ENCODE measurements at regions not wholly inside any gene's neighbourhood (a gene's known extent, or its start where the extent isn't known, plus 50 kb on each side); places are given as distances from the start of the nearest gene placed in this dataset.

GRCh38 chr7:340979-341694 lies 51.2 kb downstream of the FOXL3 start:
- DNase-seq = no peak

DNA sequence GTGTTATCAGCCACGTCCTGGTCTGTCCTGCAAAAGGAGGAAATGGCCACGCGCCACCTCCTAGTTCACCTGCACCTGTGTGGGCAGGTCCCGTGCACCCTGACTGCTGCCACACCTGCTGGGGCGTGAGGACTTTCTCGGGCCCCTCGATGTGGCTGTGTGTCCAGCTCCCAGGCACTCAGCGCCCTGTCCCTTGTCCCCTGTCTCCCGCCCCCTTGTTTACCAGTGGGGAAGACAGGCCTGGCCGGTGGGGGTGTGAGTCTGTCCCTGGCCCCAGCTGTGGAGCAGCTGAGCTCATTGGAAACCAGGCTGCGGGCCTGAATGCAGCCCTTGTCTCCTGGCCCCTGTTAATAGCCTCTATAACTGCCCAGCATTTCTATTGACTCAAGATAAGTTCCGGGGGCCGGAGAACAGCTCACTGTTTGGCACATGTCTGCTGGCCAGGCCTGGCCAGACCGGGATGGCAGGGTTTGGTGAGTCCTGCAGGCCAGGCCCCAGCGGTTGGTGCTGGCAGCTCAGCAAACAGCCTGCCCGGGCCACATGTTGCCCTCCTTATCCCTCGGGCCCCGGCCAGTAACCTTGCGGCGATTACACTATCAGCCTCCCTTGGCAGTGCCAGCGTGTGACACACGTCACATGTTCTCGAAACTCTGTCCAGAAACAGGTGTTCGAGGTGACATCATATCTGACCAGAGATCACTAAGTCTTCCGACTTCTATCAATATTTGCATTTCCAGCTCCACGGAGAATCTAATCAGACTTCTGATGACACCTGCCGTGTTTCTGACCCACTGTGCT lies 52.1 kb downstream of the FOXL3 start:
- no peak for DNase-seq

- DNase-seq = no peak
These were observed 52.8 kb downstream of the FOXL3 start for GRCh38 chr7:342681-343216.

DNA sequence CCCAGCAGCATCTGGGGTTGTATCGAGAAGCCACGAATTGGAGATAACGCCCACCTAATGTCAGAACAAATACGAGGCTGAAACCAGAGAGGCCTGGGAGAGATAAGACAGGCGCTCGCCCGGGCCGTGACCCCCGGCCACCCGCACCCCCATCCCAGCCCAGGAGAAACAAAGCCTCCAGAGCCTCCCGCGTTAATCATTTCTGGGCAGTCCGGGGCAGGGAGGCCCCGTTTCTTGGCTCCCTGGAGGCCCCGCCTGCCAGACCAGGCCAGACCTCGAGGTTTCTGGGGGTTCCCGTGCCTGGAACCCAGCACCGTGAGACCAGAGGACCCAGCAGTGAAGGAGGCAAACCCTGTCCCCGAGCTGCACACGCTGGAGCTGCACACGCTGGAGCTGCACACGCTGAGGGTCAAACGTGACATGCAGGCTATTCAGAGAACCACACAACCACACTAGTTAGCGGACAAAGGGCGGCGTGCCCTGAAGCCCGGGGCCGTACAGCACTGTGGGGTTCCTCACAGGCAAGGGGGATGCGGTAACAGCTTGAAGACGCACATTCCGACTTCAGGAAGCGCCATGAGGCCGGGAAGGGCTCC lies 53.4 kb downstream of the FOXL3 start:
- DNase-seq = no peak

DNA sequence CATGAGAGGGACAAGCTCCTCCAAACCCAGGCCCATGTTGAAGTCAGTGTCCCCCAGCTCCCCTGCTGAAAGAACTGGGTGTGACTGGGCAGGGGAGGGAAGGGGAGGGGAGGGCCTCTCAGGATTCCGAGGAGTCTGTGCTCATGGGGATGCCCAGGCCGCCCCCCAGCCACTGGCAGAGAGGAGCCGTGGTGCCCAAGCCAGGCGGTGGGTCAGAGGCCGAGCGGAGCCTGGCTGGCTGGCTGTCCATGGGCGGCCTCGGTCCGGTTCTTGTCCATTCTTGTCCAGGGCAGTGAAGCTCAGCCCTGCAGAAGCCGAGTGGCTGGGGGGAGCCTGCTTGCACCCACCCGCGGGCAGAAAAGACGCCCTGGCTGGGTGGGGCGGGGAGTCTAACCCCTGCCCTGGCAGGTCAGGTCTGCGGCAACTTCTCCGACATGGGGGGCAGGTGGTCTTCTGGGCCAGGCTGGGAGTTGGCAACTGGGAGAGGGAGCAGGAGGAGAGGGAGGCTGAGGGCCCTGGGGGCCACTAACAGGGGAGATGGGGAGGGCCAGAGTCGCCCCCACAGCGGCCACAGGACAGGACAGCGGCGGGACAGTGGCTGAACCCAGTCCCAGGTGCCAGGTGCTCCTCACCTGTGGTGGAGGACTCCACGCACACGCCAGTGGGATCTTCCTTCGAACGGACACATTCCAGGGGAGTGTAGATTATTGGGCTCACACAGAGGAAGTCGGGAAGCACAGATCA lies 54.1 kb downstream of the FOXL3 start:
- DNase-seq = no peak

DNA sequence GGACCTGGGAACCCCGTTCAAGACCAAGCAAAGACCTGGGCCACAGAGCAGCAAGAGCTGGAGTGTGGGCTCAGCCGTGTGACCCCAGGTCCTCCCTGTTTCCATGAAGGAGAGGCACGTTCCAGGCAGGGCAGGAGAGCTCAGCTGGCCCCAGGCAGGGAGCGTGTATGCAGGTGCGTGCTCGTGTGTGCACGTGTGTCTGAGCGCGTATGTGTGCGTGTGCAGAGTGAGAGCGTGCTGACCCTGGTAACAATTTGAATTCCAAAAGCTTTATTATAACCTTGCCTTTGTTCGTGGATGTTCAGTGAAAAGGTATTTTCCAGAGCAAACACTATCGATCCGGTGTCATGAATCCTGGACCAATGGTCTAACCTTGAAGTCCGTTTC lies 54.6 kb downstream of the FOXL3 start:
- no peak for DNase-seq

DNA sequence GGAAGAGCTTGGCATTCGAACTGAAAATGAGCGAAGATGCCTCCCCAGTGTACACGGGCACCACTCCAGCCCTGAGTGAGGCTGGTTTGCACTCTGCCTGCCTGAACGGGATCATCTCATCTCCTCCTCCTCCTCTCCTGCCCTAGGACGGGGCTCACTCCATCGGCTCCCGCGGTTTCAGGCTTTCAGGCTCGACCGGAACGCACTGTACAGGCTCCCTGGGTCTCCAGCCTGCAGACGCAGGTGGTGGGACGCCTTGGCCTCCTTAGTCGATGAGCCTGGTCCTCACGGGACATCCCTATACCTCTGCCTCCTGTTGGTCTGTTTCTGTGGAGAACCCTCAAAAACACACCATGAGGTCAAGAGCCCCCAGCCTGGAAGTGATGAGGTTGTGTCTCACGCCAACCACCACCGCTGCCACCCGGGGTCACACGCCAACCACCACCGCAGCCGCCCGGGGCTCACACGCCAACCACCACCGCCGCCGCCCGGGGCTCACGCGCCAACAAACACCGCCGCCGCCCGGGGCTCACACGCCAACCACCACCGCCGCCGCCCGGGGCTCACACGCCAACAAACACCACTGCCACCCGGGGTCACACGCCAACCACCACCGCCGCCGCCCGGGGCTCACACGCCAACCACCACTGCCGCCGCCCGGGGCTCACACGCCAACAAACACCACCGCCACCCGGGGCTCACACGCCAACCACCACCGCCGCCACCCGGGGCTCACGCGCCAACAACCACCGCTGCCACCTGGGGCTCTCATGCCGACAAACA lies 56.3 kb downstream of the FOXL3 start:
- DNase-seq = no peak

DNA sequence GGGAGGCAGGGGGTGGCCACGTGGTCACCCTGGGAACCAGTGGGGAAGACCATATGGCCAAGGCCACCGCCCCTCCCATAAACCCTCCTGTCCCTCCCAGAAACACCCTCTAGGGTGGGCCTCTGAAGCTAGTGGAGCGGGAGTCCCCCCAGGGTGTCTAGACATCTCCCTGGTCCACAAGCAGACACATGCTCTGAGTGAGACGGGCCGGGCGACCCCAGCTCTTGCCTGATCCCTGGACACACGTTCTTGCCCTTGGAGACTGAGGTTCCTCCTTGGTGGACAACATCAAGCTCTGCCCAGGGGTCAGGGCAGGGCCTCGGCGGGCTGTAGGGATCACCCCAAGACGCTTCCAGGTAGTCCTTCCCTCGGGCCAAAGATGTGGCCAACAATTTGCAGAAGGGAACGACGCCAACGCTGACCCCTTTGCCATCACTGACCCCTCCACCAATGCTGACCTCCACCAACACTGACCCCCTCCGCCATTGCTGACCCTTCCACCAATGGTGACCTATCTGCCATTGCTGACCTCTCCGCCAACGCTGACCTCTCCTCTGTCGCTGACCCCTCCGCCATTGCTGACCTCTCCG lies 57.1 kb downstream of the FOXL3 start:
- no peak for DNase-seq

DNA sequence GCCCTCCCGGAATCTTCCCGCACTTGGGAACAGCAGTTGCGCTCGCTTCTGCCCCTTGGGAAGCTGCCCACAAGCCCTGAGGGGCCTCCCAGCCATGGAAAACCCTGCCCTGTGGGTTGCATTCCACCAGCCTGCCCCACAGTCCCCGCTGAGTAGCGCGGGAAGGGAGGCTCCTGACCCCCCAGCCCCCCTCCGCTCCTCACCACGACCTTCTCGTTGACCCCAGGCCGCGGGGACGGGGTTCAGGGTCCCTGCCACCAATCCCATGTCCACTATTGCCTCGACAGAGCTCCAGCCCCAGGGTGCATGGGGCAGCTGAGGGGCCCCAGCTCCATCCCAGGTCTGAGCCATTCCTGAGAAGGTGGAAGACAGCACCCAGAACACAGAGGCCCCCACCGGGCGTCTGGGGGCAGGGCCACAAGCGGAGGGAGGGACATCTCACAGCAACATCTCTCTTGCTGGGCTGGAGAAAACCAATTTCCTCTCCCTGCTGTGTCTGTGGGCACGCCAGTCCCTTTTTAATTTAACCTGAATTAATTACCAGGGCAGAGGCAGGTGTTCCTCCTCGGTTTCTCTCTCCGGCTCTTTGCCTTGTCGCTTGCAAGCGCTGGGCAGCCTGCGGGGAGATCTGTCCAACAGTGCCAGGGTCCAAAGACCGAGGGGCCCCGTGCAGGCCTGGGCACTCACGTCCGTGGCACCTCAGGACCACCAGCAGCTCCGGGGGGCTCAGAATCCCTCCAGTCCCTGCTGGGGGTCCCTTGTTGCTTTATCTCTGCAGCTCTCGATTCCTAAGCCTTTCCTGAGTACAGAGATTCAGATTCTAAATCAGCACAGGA lies 57.9 kb downstream of the FOXL3 start:
- no peak for DNase-seq

DNA sequence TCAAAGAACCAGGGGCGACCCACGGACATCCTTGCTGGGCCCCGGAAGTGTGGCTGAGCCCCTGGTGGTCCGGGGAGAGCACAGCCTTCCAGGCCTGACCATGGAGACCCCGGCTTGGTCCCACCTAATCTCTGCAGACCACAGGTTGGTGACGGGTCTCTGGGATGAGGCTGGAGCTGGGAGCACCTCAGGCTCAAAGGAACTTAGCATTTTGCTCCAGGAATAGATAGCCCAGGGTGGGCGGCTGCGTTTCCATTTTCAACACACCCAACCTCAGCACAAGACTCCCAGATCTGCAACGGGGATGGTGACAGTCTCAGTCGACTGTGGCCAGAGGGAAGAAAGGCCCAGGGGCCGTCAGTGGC lies 58.5 kb downstream of the FOXL3 start:
- no peak for DNase-seq

DNA sequence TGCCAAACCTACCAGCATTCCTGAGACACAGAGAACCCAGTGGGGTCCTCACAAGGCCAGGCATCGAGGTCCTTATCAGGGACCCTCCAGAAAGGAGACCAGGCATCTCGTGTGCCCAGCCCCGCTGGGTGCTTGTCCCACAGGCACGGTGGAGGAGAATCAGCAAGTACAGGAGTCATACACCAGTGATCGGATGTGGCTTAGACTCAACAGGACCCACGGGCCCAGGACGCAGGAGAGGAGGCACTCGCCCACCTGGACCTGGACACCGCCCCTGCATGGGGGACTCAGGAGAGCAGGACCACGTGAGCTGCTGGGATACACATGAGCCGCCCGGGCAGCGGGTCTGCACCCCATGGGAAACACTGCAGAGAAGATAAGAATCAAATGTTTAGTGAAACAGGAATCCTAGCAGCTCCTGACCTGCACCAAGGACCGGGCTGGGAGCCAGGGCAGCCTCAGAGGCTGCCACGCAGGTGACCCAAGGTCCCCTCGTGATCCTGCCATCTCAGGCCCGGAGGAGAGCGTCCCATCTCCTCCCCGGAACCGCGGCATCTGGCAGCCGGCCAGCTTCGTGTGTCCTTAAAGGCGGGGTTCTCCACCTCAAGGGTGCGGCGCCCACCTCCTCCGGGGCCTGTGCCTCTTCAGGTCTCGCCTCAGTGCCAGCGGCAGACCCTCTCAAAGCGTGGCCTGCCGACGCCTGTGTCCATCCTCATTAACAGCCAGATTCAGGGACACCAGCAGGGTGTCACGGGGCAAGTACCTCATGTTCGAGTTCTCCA lies 59.2 kb downstream of the FOXL3 start:
- DNase-seq = no peak

GRCh38 chr7:351256-351655 lies 61.3 kb downstream of the FOXL3 start:
- no peak for DNase-seq

GRCh38 chr7:351681-352480 lies 61.9 kb downstream of the FOXL3 start:
- DNase-seq = no peak

- DNase-seq = no peak
These were observed 63.9 kb downstream of the FOXL3 start for GRCh38 chr7:353746-354325.

DNA sequence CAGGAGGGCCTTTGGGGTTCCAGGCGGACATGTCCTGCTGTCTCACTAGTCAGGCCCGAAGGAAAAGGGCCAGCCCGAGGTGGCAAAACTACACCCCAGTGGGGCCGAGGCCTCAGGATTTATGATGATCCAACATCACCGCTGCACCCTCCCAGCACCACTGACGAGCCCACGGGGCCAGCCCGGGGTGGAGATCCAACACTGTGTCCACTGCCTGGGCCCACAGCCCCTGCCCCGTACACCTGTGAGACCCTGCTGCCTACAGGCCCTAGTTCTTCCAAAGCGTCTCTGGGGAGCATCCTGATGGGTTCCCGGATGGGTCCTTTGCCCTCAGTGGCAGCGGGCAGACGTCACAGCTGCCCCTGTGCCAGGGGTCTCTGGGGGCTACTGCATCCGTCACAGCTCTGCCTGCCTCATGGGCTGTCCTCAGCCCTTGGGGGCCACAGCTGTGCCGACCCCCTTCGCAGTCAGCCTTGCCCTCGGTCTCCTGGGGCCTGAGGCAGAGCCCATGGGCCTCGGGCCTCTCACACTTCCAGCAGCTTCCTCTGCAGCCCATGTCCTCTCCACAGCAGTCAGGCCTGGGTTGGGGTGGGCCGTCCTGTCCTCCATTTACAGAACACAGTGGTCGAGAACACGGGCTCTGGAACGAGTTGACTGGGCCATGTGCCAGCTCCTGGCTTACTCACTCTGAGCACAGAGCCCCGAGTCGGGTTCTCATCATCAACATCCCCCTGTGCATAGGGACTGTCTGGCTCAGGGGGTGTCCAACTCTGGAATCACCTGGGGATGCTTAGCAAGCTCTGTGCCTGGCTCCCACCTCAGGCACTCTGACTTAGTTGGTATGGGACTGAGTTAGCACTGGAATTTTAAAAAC lies 64.9 kb downstream of the FOXL3 start:
- DNase-seq = no peak

DNA sequence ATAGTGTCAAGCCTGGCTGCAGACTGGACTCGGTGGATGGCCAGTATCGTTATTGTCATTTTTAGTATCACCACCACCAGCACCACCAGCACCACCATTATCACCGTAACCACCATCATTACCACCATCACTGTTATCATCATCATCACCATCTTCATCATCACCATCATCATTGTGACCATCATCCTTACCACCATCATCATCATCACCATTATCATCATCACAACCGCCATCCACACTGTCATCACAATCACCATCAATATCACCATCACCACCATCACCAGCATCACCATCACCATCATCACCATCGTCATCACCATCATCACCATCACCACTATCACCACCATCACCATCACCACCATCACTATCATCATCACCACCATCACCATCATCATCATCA lies 65.6 kb downstream of the FOXL3 start:
- DNase-seq = no peak

GRCh38 chr7:356087-356486 lies 66.1 kb downstream of the FOXL3 start:
- DNase-seq = no peak

Data from NCI-H524 treated with DMSO at 0.1 percent for 48 hours (cell line).